Upper lobe of left lung (tissue), 6 donors: ENCODE measurements at regions not wholly inside any gene's neighbourhood (a gene's known extent, or its start where the extent isn't known, plus 50 kb on each side); places are given as distances from the start of the nearest gene placed in this dataset.
"Not testable (repeated sequence)": the region's sequence is repeated elsewhere in the genome, so short reads cannot be mapped to it uniquely, and the experiment has no call there.

Source experiments
- ATAC-seq, 2 donors: fragments of 200-7000 bp; cut with Tn5 transposase; one replicate each; pipeline ENCODE4 v1.9.1; 2022; ENCODE audit warnings: mild to moderate bottlenecking in 2 of 2, moderate library complexity in 2 of 2; ENCODE audit not compliant: low FRiP score in 2 of 2
- DNase-seq, 2 donors: peaks; one replicate each; pipeline ENCODE4 v3.0.0-alpha.2; 2019 to 2020
- H3K27ac ChIP-seq, 4 donors: fragments of 200-600 bp; sonication (generic); one replicate each; pipeline ENCODE4 v1.5.1; 2016 to 2019
- H3K27me3 ChIP-seq, 4 donors: fragments of 200-600 bp; sonication (generic); one replicate each; pipeline ENCODE4 v1.5.1; 2017 to 2019
- H3K36me3 ChIP-seq, 4 donors: fragments of 200-600 bp; sonication (generic); one replicate each; pipeline ENCODE4 v1.5.1; 2016 to 2019
- H3K4me1 ChIP-seq, 4 donors: fragments of 200-600 bp; sonication (generic); one replicate each; pipeline ENCODE4 v1.5.1; 2018 to 2019
- H3K4me3 ChIP-seq, 4 donors: fragments of 200-600 bp; sonication (generic); one replicate each; pipeline ENCODE4 v1.5.1; 2017 to 2019; ENCODE audit warnings: mild to moderate bottlenecking in 2 of 4, moderate library complexity in 1 of 4
- H3K9me3 ChIP-seq, 4 donors: fragments of 200-600 bp; sonication (generic); one replicate each; pipeline ENCODE4 v1.5.1; 2018 to 2019
- CTCF ChIP-seq, 6 experiments: fragments of 450-650 bp in 4 of 6; fragments of 200-600 bp in 2 of 6; sonication (generic) in 2 of 6; IDR thresholded peaks; one replicate each; pipeline ENCODE4 v1.5.1; 2016 to 2019; ENCODE audit warnings: antibody characterized with exemption in 6 of 6
- EP300 ChIP-seq, 4 donors: sonication (generic); formaldehyde crosslinking; IDR thresholded peaks; one replicate each; pipeline ENCODE4 v1.5.1; 2017; ENCODE audit warnings: antibody characterized with exemption in 4 of 4, control low read depth in 2 of 4
- POLR2A ChIP-seq, 4 donors: fragments of 450-650 bp; IDR thresholded peaks; one replicate each; pipeline ENCODE4 v1.5.1; 2016 to 2017; ENCODE audit warnings: antibody characterized with exemption in 4 of 4, mild to moderate bottlenecking in 2 of 4
- POLR2AphosphoS5 ChIP-seq, 2 donors: sonication (generic); formaldehyde crosslinking; IDR thresholded peaks; one replicate each; pipeline ENCODE4 v1.5.1; 2017; ENCODE audit warnings: antibody characterized with exemption in 2 of 2
- WGBS, 2 donors: methylation state at CpG; one replicate each; pipeline ENCODE4 v1.1.5; 2017 to 2018; 5-methylcytosine and 5-hydroxymethylcytosine counted together
- donor health status: DM: no; HTN: no; CAD: no; lungs with moderate emphysema.
- donor health status: DM: no; HTN: yes; CAD: no; lungs with severe emphysema.

- Histone ChIP-seq H3K4me3 (no peak overlapping the region), H3K4me1 (no peaks in the 10 kb centered on the region), H3K36me3 (no peaks in the 10 kb centered on the region), H3K27me3 (no peaks in the 10 kb centered on the region), H3K27ac (no peak overlapping the region), H3K9me3 (no peaks in the 10 kb centered on the region)
- DNase-seq = no peak
- ATAC-seq = no peak
- TF ChIP-seq EP300 (IDR thresholded peaks at IDR 0.05) (no peak), POLR2AphosphoS5 (IDR thresholded peaks at IDR 0.05) (no peak), CTCF (IDR thresholded peaks at IDR 0.05) (no peak), POLR2A (IDR thresholded peaks at IDR 0.05) (no peak)
Observed at GRCh38 chr1:243957141-243957540, 93.9 kb upstream of the ZBTB18 start.

GRCh38 chr1:243956450-243956849 lies 94.6 kb upstream of the ZBTB18 start:
- H3K4me3 ChIP-seq = no peak overlapping the region
- H3K27ac ChIP-seq = no peak overlapping the region
- DNase-seq (no peak), ATAC-seq (no peak)
- no peaks in the 10 kb centered on the region for H3K4me1 ChIP-seq
- no peak for TF ChIP-seq CTCF (IDR thresholded peaks at IDR 0.05)
- no peak for TF ChIP-seq POLR2AphosphoS5 (IDR thresholded peaks at IDR 0.05)
- H3K27me3 ChIP-seq = no peaks in the 10 kb centered on the region
- H3K36me3 ChIP-seq = no peaks in the 10 kb centered on the region
- 74 to 82% methylated on average over 3 of the region's 3 CpGs for WGBS, 2 donors
- no peaks in the 10 kb centered on the region for H3K9me3 ChIP-seq

- not testable (repeated sequence) for ATAC-seq
Observed at GRCh38 chr1:243951207-243951606, 99.9 kb upstream of the ZBTB18 start.

GRCh38 chr1:243950166-243950565 lies 100.1 kb upstream of the AKT3 start:
- Histone ChIP-seq H3K4me1 (no peaks in the 10 kb centered on the region), H3K4me3 (no peak overlapping the region), H3K27ac (no peak overlapping the region), H3K9me3 (no peaks in the 10 kb centered on the region), H3K36me3 (no peaks in the 10 kb centered on the region), H3K27me3 (no peaks in the 10 kb centered on the region)
- WGBS, 2 donors = 72 to 80% methylated on average over 3 of the region's 3 CpGs
- ATAC-seq (no peak), DNase-seq (no peak)
- no peak for TF ChIP-seq CTCF (IDR thresholded peaks at IDR 0.05)
- TF ChIP-seq POLR2AphosphoS5 (IDR thresholded peaks at IDR 0.05) = no peak
- TF ChIP-seq POLR2A (IDR thresholded peaks at IDR 0.05) = no peak
- TF ChIP-seq EP300 (IDR thresholded peaks at IDR 0.05) = no peak

More at GRCh38 chr1:243951207-243951606, 99.9 kb upstream of the ZBTB18 start:
- not testable (repeated sequence) for H3K4me1 ChIP-seq, H3K4me3 ChIP-seq, H3K27ac ChIP-seq, H3K36me3 ChIP-seq, H3K9me3 ChIP-seq, H3K27me3 ChIP-seq, DNase-seq
- WGBS, 2 donors = 91 to 92% methylated on average over 11 of the region's 11 CpGs

- H3K4me3 ChIP-seq = no peak overlapping the region
- no peaks in the 10 kb centered on the region for H3K9me3 ChIP-seq
- no peaks in the 10 kb centered on the region for H3K36me3 ChIP-seq
- WGBS, 2 donors = 48 to 69% methylated on average over 8 of the region's 8 CpGs
- TF ChIP-seq POLR2A (IDR thresholded peaks at IDR 0.05) = no peak
- peak in 3 of 6 experiments; percentile 22 to 34 (median 23) for TF ChIP-seq CTCF (IDR thresholded peaks at IDR 0.05)
- no peaks in the 10 kb centered on the region for H3K4me1 ChIP-seq
- H3K27ac ChIP-seq = no peak overlapping the region
- DNase-seq (no peak), ATAC-seq (peak in 1 of 2 donors; percentile 52)
- no peaks in the 10 kb centered on the region for H3K27me3 ChIP-seq
Observed at GRCh38 chr1:243946946-243947345, 96.9 kb upstream of the AKT3 start.
